Aorta (tissue), 5 donors: ENCODE measurements at regions not wholly inside any gene's neighbourhood (a gene's known extent, or its start where the extent isn't known, plus 50 kb on each side); places are given as distances from the start of the nearest gene placed in this dataset.

Source experiments
- ATAC-seq: fragments of 200-7000 bp; cut with Tn5 transposase; one replicate; pipeline ENCODE4 v1.9.1; 2022; ENCODE audit warnings: moderate library complexity; ENCODE audit not compliant: low FRiP score
- DNase-seq, 2 donors: peaks; one replicate each; pipeline ENCODE4 v3.0.0-alpha.2; 2020
- H3K27ac ChIP-seq, 2 donors: one replicate each; pipeline ENCODE4 v1.5.1; 2013; ENCODE audit warnings: low read length in 2 of 2, mild to moderate bottlenecking in 2 of 2, moderate library complexity in 2 of 2, control low read depth in 1 of 2, inconsistent platforms in 1 of 2, low read depth in 1 of 2
- H3K27me3 ChIP-seq, 2 donors: one replicate each; pipeline ENCODE4 v1.6.1; 2013; ENCODE audit warnings: control low read depth in 1 of 2, low read length in 1 of 2, mild to moderate bottlenecking in 1 of 2, moderate library complexity in 1 of 2; ENCODE audit not compliant: insufficient read depth in 2 of 2, control insufficient read depth in 1 of 2
- H3K36me3 ChIP-seq, 2 donors: one replicate each; pipeline ENCODE4 v1.6.1; 2013; ENCODE audit warnings: control low read depth in 1 of 2, low read length in 1 of 2, mild to moderate bottlenecking in 1 of 2; ENCODE audit not compliant: insufficient read depth in 2 of 2, control insufficient read depth in 1 of 2
- H3K4me1 ChIP-seq, 2 donors: one replicate each; pipeline ENCODE4 v1.6.1; 2013; ENCODE audit warnings: low read length in 2 of 2, control low read depth in 1 of 2, mild to moderate bottlenecking in 1 of 2, moderate library complexity in 1 of 2; ENCODE audit not compliant: insufficient read depth in 2 of 2, control insufficient read depth in 1 of 2
- H3K4me3 ChIP-seq, 2 donors: one replicate each; pipeline ENCODE4 v1.5.1; 2013; ENCODE audit warnings: low read length in 2 of 2, control low read depth in 1 of 2, mild to moderate bottlenecking in 1 of 2
- H3K9me3 ChIP-seq: one replicate; pipeline ENCODE4 v1.6.1; 2013; ENCODE audit warnings: mild to moderate bottlenecking, low read length; ENCODE audit not compliant: control insufficient read depth
- WGBS, 2 donors: extraction: QIAGEN DNeasy Blood & Tissue Kit; methylation state at CpG; one replicate each; pipeline ENCODE4 v1.1.7; 2013; 5-methylcytosine and 5-hydroxymethylcytosine counted together
- intact Hi-C, 2 donors: fragments of 100-400 bp; cut with DNase I; formaldehyde crosslinking; loops; one replicate each; pipeline versions ENCODE4 v1.14.2 to v1.15.0; 2022
- donor health status: healthy with polysubstance abuse.
- donor health status: Bipolar disorder and iron deficiency.
- donor health status: DM: no; HTN: no; CAD: no.
- donor health status: DM: no; HTN: no; CAD: no.
- donor health status: DM: yes; HTN: yes; CAD: no.

DNA sequence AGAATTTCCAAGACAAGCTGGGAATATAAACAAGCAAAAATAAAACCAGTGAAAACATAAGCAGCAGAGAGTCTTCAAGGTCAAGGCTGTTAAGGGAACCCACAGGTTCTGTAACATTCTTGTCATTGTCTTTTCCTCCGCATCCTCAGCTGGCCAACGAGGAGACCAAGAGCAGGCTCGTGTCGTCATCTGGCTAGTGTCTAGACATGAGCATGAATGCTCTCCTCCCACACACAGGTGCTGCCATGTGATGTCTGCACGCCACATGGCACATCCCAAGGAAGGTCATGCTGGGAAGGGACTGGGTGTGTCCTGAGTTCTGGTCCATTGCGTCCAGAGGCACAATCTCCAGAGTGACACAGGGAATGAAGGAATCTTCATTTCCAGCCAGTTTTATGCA, 156.2 kb downstream of the POLR2M start:
- WGBS, 2 donors: 95 to 97% methylated on average over 6 of the region's 6 CpGs

DNA sequence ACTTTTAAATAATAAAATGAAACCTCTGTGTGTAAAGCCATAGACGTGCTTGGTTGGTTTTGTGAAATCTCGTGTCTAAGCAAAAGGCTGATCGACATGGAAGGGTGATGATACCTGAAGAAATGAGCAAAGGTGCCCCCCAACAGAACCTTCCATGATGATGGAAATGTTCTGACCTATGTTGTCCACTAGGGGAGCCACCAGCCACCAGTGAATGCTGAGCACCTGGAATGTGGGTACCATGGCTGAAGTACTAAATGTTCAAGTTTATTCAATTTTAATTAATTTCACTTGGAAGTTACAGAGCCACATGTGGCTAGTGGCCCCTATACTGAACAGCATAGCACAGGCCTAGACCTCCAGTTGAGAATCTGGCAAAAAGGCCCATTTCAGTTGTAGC, 158.8 kb downstream of the POLR2M start:
- no peak overlapping the region for H3K27ac ChIP-seq
- H3K9me3 ChIP-seq: no peaks in the 10 kb centered on the region
- 94 to 96% methylated on average over 3 of the region's 3 CpGs for WGBS, 2 donors
- no peaks in the 10 kb centered on the region for H3K27me3 ChIP-seq
- no peak for ATAC-seq
- no peaks in the 10 kb centered on the region for H3K36me3 ChIP-seq
- H3K4me1 ChIP-seq: no peaks in the 10 kb centered on the region
- intact Hi-C loops: loop anchor here in 1 of 2 donors (10.0 kb wide), 2 partner anchors 110 to 200 kb away; partner anchors contain the start of gene ALDH1A2
- H3K4me3 ChIP-seq: no peak overlapping the region
- no peak for DNase-seq

More for the DNA sequence above, 156.2 kb downstream of the POLR2M start:
- no peak for ATAC-seq
- no peaks in the 10 kb centered on the region for H3K36me3 ChIP-seq
- no peak for DNase-seq
- intact Hi-C loops: loop anchor here (5.0 to 10.0 kb wide), 4 partner anchors 108 to 205 kb away; partner anchors contain the start of gene ALDH1A2 (in 2 of the 2)
- no peak overlapping the region for H3K27ac ChIP-seq
- H3K9me3 ChIP-seq: no peaks in the 10 kb centered on the region
- no peaks in the 10 kb centered on the region for H3K4me1 ChIP-seq
- no peak overlapping the region for H3K4me3 ChIP-seq
- H3K27me3 ChIP-seq: no peaks in the 10 kb centered on the region

DNA sequence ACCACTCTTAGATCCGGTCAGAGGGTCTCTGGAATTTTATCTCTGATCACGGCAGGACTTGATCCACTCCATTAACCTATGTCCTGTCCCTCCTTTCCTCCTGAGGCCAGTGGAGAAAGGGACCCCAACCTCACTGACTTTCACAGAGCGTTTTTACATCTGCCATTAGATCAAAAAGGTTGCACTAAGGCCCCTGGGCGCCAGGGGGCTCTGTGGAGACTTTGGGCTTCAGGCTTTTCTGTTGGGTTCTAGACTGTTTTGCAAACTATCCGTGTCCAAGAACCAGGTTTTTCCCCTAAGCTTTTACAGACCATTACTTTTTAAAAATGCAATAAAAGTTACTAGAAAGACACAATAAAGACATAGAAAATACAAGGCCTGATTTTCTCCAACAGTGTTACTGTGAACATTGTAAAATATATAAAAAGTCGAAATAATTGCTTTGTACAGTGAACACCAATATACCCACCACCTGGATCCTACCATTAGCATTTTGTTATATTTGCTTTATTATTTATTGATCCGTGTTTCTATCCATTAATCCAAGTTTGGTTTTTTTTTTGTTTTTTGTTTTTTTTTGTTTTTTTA, 159.7 kb downstream of the POLR2M start:
- no peaks in the 10 kb centered on the region for H3K9me3 ChIP-seq
- WGBS, 2 donors: 71 to 73% methylated on average over 7 of the region's 7 CpGs
- DNase-seq (peak; percentile 53 to 81), ATAC-seq (peak; percentile 62)
- no peaks in the 10 kb centered on the region for H3K27me3 ChIP-seq
- no peaks in the 10 kb centered on the region for H3K4me1 ChIP-seq
- H3K36me3 ChIP-seq: no peaks in the 10 kb centered on the region
- H3K27ac ChIP-seq: no peak overlapping the region
- H3K4me3 ChIP-seq: no peak overlapping the region
- intact Hi-C loops: loop anchor here in 1 of 2 donors (10.0 kb wide), 2 partner anchors 111 to 199 kb away; partner anchors contain the start of gene ALDH1A2

DNA sequence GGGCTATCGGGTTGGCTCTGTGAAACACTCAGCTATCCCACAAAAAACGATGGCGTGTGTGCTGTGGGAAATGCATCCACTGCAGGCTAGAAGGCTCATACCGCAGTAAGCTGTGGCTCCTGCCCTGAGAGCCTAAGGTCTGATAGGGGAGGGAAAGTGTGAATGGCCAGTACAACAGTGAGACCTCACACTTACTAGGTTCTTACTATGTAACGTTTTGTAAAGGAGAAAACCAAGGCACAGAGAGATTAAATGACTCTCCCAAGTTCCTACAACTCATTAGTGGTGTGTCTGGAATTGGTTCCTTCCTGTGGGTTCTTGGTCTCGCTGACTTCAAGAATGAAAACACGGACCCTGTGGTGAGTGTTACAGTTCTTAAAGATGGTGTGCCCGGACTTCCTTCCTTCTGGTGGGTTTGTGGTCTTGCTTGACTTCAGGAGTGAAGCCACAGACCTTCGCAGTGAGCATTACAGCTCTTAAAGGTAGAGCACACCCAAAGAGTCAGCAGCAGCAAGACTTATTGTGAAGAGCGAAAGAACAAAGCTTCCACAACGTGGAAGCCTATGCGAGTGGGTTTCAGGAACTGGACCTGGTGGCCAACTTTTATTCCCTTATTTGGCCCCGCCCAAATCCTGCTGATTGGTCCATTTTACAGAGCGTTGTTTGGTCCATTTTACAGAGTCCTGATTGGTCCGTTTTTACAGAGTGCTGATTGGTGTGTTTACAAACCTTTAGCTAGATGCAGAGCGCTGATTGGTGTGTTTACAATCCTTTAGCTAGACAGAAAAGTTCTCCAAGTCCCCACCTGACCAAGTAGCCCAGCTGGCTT, 161.7 kb downstream of the POLR2M start:
- 91 to 94% methylated on average over 16 of the region's 16 CpGs for WGBS, 2 donors
- intact Hi-C loops: loop anchor here in 1 of 2 donors (10.0 kb wide), 2 partner anchors 113 to 197 kb away; partner anchors contain the start of gene ALDH1A2
- H3K4me3 ChIP-seq: no peak overlapping the region
- no peak overlapping the region for H3K27ac ChIP-seq
- no peaks in the 10 kb centered on the region for H3K36me3 ChIP-seq
- DNase-seq (no peak), ATAC-seq (no peak)
- H3K4me1 ChIP-seq: no peaks in the 10 kb centered on the region
- H3K27me3 ChIP-seq: no peaks in the 10 kb centered on the region
- H3K9me3 ChIP-seq: no peaks in the 10 kb centered on the region

DNA sequence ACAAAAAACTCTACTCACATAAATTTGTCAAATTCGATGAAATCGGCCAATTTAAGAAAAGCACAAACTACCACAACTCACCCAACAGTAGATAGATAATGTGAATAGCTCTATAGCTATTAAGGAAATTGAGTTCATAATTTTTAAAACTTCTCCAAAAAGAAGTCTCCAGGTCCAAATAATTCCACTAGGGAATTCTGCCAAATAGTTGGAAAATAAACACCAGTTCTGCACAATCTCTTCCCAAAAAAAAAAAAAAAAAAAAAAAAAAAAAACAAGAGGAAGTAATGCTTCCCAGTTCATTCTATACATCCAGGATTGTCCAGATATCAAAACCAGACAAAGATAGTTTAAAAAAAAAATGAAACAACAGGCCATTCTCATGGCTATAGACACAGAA, 164.2 kb downstream of the POLR2M start:
- H3K27me3 ChIP-seq: no peaks in the 10 kb centered on the region
- no peaks in the 10 kb centered on the region for H3K36me3 ChIP-seq
- DNase-seq (no peak), ATAC-seq (no peak)
- WGBS, 2 donors: 94% methylated on average over 2 of the region's 2 CpGs
- intact Hi-C loops: no loop called here
- no peak overlapping the region for H3K4me3 ChIP-seq
- H3K9me3 ChIP-seq: no peaks in the 10 kb centered on the region
- no peaks in the 10 kb centered on the region for H3K4me1 ChIP-seq
- H3K27ac ChIP-seq: no peak overlapping the region

DNA sequence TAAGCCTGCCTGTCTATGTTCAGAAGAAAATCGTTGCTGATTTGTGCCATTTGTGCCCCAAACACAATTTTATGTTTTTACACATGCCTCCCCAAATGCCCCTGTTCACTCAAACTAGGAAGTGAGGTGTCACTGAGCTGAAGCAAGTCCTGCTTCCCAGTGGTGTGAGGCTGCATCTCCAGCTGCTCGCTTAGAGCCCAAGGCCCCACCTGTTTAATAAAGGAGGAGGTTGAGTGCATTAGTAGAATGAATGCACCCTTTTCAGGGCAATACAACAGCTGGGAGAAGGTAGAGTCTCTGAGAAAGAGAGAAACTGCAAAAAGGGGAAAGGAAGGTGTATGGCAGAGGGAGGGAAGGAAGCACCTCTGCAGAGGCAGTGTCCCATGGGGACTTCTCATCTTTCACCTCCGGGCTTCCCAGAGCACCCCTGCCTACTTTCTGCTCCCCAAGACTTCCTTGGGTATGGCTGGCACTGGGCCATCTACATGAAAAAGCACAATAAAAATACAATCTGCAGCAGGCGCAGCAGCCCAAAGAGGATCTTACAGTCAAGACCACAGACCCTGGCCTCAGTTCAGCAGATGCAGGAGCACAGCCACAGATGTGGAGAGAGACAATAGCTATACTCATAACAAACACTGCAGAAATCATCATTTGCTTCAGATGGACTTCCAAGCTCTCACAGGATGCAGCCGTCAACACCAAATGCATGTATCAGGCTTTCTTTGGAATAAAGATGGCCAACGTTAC, 165.9 kb downstream of the POLR2M start:
- Histone ChIP-seq H3K9me3 (no peaks in the 10 kb centered on the region), H3K36me3 (no peaks in the 10 kb centered on the region), H3K4me3 (no peak overlapping the region), H3K27ac (no peak overlapping the region), H3K4me1 (no peaks in the 10 kb centered on the region), H3K27me3 (no peaks in the 10 kb centered on the region)
- no peak for DNase-seq
- WGBS, 2 donors: 69 to 74% methylated on average over 6 of the region's 6 CpGs
- intact Hi-C loops: no loop called here
- ATAC-seq: no peak

DNA sequence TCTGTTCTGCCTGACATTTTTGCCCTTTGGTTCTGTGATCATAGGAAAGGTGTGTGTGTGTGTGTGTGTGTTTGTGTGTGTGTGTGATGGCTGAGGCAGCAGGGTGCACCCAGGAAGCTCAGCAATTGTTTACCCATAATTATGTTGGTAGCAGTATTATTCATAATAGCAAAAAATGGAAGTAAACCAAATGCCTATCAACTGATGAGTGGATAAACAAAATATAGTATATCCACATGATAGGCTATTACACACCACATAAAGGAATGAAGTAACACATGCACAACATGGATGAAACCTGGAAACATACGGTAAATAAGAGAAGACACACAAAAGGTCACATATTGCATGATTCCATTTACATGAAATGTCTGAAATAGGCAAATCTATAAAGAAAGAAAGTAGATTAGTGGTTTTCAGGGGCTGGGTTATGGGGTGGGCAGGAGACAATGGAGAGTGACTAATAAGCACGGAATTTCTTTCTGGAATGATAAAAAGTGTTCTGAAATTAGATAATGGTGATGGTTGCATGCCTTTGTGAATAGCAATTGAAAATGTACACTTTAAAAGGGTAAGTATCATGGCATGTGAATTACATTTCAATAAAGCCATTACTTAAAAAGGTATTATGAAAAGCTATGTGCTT, 167.2 kb downstream of the POLR2M start:
- DNase-seq (no peak), ATAC-seq (no peak)
- intact Hi-C loops: no loop called here
- Histone ChIP-seq H3K9me3 (no peaks in the 10 kb centered on the region), H3K27me3 (no peaks in the 10 kb centered on the region), H3K4me1 (no peaks in the 10 kb centered on the region), H3K27ac (no peak overlapping the region), H3K36me3 (no peaks in the 10 kb centered on the region), H3K4me3 (no peak overlapping the region)
- 85 to 90% methylated on average over 2 of the region's 2 CpGs for WGBS, 2 donors

DNA sequence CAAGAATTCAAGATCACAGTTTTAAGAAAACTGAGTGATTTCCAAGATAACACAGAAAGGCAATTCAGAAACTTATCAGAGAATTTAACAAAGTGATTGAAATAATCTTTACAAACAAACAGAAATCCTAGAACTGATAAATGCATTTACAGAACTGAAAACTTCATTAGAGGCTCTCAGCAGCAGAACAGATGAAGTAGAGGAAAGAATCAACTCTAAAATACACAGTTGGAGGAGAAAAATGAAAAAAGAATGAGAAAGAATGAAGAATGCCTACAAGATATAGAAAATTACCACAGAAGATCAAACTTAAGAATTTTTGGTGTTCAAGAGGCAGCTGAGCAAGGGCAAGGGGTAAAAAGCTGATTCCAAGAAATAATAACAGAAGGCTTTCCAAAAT, 168.8 kb downstream of the POLR2M start:
- Histone ChIP-seq H3K4me3 (no peak overlapping the region), H3K27me3 (no peaks in the 10 kb centered on the region), H3K4me1 (no peaks in the 10 kb centered on the region), H3K27ac (no peak overlapping the region), H3K36me3 (no peaks in the 10 kb centered on the region), H3K9me3 (no peaks in the 10 kb centered on the region)
- intact Hi-C loops: no loop called here
- no peak for ATAC-seq
- DNase-seq: no peak
